Activated naive CD8-positive, alpha-beta T cell treated with anti-CD3 and anti-CD28 coated beads for 36 hours (primary cell): ENCODE measurements at regions not wholly inside any gene's neighbourhood (a gene's known extent, or its start where the extent isn't known, plus 50 kb on each side); places are given as distances from the start of the nearest gene placed in this dataset.

Source experiments
- DNase-seq: peaks from one replicate; pipeline ENCODE4 v3.0.0; 2021
- H3K27ac Mint-ChIP-seq: one replicate; pipeline ENCODE4 v1.8.0; 2022; ENCODE audit warnings: mild to moderate bottlenecking, moderate library complexity, mixed read lengths
- H3K27me3 Mint-ChIP-seq: one replicate; pipeline ENCODE4 v1.8.0; 2022; ENCODE audit warnings: mild to moderate bottlenecking, mixed read lengths
- H3K36me3 Mint-ChIP-seq: one replicate; pipeline ENCODE4 v1.8.0; 2021; ENCODE audit warnings: mild to moderate bottlenecking, mixed read lengths
- H3K4me1 Mint-ChIP-seq: one replicate; pipeline ENCODE4 v1.8.0; 2021; ENCODE audit warnings: mixed read lengths
- H3K4me3 Mint-ChIP-seq: one replicate; pipeline ENCODE4 v1.8.0; 2022; ENCODE audit warnings: mild to moderate bottlenecking, moderate library complexity, mixed read lengths
- H3K9me3 Mint-ChIP-seq: one replicate; pipeline ENCODE4 v1.8.0; 2022; ENCODE audit warnings: mixed read lengths

- H3K9me3 Mint-ChIP-seq: no peaks in the 10 kb centered on the region
- H3K4me1 Mint-ChIP-seq: no peaks in the 10 kb centered on the region
- no peak for DNase-seq
- H3K27ac Mint-ChIP-seq: no peak overlapping the region
- H3K36me3 Mint-ChIP-seq: no peaks in the 10 kb centered on the region
- no peaks in the 10 kb centered on the region for H3K27me3 Mint-ChIP-seq
- H3K4me3 Mint-ChIP-seq: no peak overlapping the region
These were observed 625.9 kb downstream of the TLE4 start for GRCh38 chr9:80197661-80198060.

GRCh38 chr9:80191108-80191507 is 619.3 kb downstream of the TLE4 start:
- no peaks in the 10 kb centered on the region for H3K9me3 Mint-ChIP-seq
- H3K27ac Mint-ChIP-seq: no peak overlapping the region
- H3K36me3 Mint-ChIP-seq: no peaks in the 10 kb centered on the region
- no peak for DNase-seq
- no peak overlapping the region for H3K4me3 Mint-ChIP-seq
- no peaks in the 10 kb centered on the region for H3K4me1 Mint-ChIP-seq
- H3K27me3 Mint-ChIP-seq: peaks cover 3% of the 10 kb centered on the region

GRCh38 chr9:80188579-80188978 is 616.8 kb downstream of the TLE4 start:
- DNase-seq: no peak
- H3K27ac Mint-ChIP-seq: no peak overlapping the region
- no peaks in the 10 kb centered on the region for H3K4me1 Mint-ChIP-seq
- H3K36me3 Mint-ChIP-seq: no peaks in the 10 kb centered on the region
- peaks cover 3% of the 10 kb centered on the region for H3K27me3 Mint-ChIP-seq
- H3K4me3 Mint-ChIP-seq: no peak overlapping the region
- no peaks in the 10 kb centered on the region for H3K9me3 Mint-ChIP-seq

- no peak for DNase-seq
- no peak overlapping the region for H3K27ac Mint-ChIP-seq
- H3K27me3 Mint-ChIP-seq: no peaks in the 10 kb centered on the region
- no peaks in the 10 kb centered on the region for H3K4me1 Mint-ChIP-seq
- H3K36me3 Mint-ChIP-seq: peaks cover 2% of the 10 kb centered on the region
- no peak overlapping the region for H3K4me3 Mint-ChIP-seq
- H3K9me3 Mint-ChIP-seq: no peaks in the 10 kb centered on the region
These were observed 613.5 kb downstream of the TLE4 start for GRCh38 chr9:80185112-80185738.

- H3K9me3 Mint-ChIP-seq: no peaks in the 10 kb centered on the region
- no peaks in the 10 kb centered on the region for H3K4me1 Mint-ChIP-seq
- H3K36me3 Mint-ChIP-seq: peaks cover 2% of the 10 kb centered on the region
- H3K4me3 Mint-ChIP-seq: no peak overlapping the region
- DNase-seq: no peak
- no peaks in the 10 kb centered on the region for H3K27me3 Mint-ChIP-seq
- no peak overlapping the region for H3K27ac Mint-ChIP-seq
These were observed 606.2 kb downstream of the TLE4 start for GRCh38 chr9:80177949-80178480.

- Mint-ChIP-seq H3K9me3 (no peaks in the 10 kb centered on the region), H3K36me3 (no peaks in the 10 kb centered on the region), H3K27ac (no peak overlapping the region), H3K27me3 (peaks cover 6% of the 10 kb centered on the region), H3K4me1 (no peaks in the 10 kb centered on the region), H3K4me3 (no peak overlapping the region)
- DNase-seq: no peak
These were observed 603.8 kb downstream of the TLE4 start for GRCh38 chr9:80175286-80176150.

- H3K4me1 Mint-ChIP-seq: no peaks in the 10 kb centered on the region
- H3K9me3 Mint-ChIP-seq: no peaks in the 10 kb centered on the region
- no peak for DNase-seq
- H3K27ac Mint-ChIP-seq: no peak overlapping the region
- peaks cover 8% of the 10 kb centered on the region for H3K27me3 Mint-ChIP-seq
- no peaks in the 10 kb centered on the region for H3K36me3 Mint-ChIP-seq
- no peak overlapping the region for H3K4me3 Mint-ChIP-seq
These were observed 592.1 kb downstream of the TLE4 start for GRCh38 chr9:80163889-80164288.

- Mint-ChIP-seq H3K9me3 (no peaks in the 10 kb centered on the region), H3K4me3 (no peak overlapping the region), H3K4me1 (no peaks in the 10 kb centered on the region), H3K36me3 (no peaks in the 10 kb centered on the region), H3K27me3 (peaks cover 17% of the 10 kb centered on the region), H3K27ac (no peak overlapping the region)
- DNase-seq: no peak
These were observed 586.9 kb downstream of the TLE4 start for GRCh38 chr9:80158554-80159170.

- Mint-ChIP-seq H3K4me3 (no peak overlapping the region), H3K27me3 (peaks cover 20% of the 10 kb centered on the region), H3K27ac (no peak overlapping the region)
These were observed 586.4 kb downstream of the TLE4 start for GRCh38 chr9:80158131-80158530.

GRCh38 chr9:80157561-80157983 is 585.8 kb downstream of the TLE4 start:
- Mint-ChIP-seq H3K36me3 (no peaks in the 10 kb centered on the region), H3K27me3 (peaks cover 20% of the 10 kb centered on the region), H3K9me3 (peaks cover 3% of the 10 kb centered on the region), H3K27ac (no peak overlapping the region), H3K4me3 (no peak overlapping the region), H3K4me1 (no peaks in the 10 kb centered on the region)
- DNase-seq: no peak

More at GRCh38 chr9:80158131-80158530, 586.4 kb downstream of the TLE4 start:
- Mint-ChIP-seq H3K4me1 (no peaks in the 10 kb centered on the region), H3K9me3 (peaks cover 3% of the 10 kb centered on the region), H3K36me3 (no peaks in the 10 kb centered on the region)
- DNase-seq: no peak

GRCh38 chr9:80156756-80157472 is 585.1 kb downstream of the TLE4 start:
- peaks cover 20% of the 10 kb centered on the region for H3K27me3 Mint-ChIP-seq

GRCh38 chr9:80156262-80156661 is 584.5 kb downstream of the TLE4 start:
- Mint-ChIP-seq H3K4me3 (no peak overlapping the region), H3K9me3 (peaks cover 3% of the 10 kb centered on the region), H3K36me3 (no peaks in the 10 kb centered on the region), H3K27ac (no peak overlapping the region), H3K4me1 (no peaks in the 10 kb centered on the region), H3K27me3 (peaks cover 15% of the 10 kb centered on the region)
- no peak for DNase-seq

More at GRCh38 chr9:80156756-80157472, 585.1 kb downstream of the TLE4 start:
- Mint-ChIP-seq H3K9me3 (peaks cover 3% of the 10 kb centered on the region), H3K36me3 (no peaks in the 10 kb centered on the region), H3K27ac (no peak overlapping the region), H3K4me3 (no peak overlapping the region), H3K4me1 (no peaks in the 10 kb centered on the region)
- DNase-seq: no peak

- H3K9me3 Mint-ChIP-seq: peaks cover 9% of the 10 kb centered on the region
- no peak overlapping the region for H3K4me3 Mint-ChIP-seq
- no peak for DNase-seq
- no peak overlapping the region for H3K27ac Mint-ChIP-seq
- H3K4me1 Mint-ChIP-seq: peaks cover 3% of the 10 kb centered on the region
- H3K36me3 Mint-ChIP-seq: no peaks in the 10 kb centered on the region
- H3K27me3 Mint-ChIP-seq: peaks cover 4% of the 10 kb centered on the region
These were observed 576.1 kb downstream of the TLE4 start for GRCh38 chr9:80147866-80148265.

GRCh38 chr9:80146466-80146865 is 574.7 kb downstream of the TLE4 start:
- H3K4me3 Mint-ChIP-seq: no peak overlapping the region
- peaks cover 4% of the 10 kb centered on the region for H3K27me3 Mint-ChIP-seq
- no peaks in the 10 kb centered on the region for H3K36me3 Mint-ChIP-seq
- DNase-seq: no peak
- H3K27ac Mint-ChIP-seq: no peak overlapping the region
- peaks cover 3% of the 10 kb centered on the region for H3K4me1 Mint-ChIP-seq
- peaks cover 9% of the 10 kb centered on the region for H3K9me3 Mint-ChIP-seq

- no peak for DNase-seq
- peaks cover 6% of the 10 kb centered on the region for H3K9me3 Mint-ChIP-seq
- no peak overlapping the region for H3K27ac Mint-ChIP-seq
- no peak overlapping the region for H3K4me3 Mint-ChIP-seq
- peaks cover 4% of the 10 kb centered on the region for H3K27me3 Mint-ChIP-seq
- no peaks in the 10 kb centered on the region for H3K36me3 Mint-ChIP-seq
- H3K4me1 Mint-ChIP-seq: peaks cover 3% of the 10 kb centered on the region
These were observed 573.1 kb downstream of the TLE4 start for GRCh38 chr9:80144856-80145255.
